Osteoblast (primary cell): ENCODE measurements at regions not wholly inside any gene's neighbourhood (a gene's known extent, or its start where the extent isn't known, plus 50 kb on each side); places are given as distances from the start of the nearest gene placed in this dataset.
A peak's percentile ranks its signal among the peaks of the same experiment; 100 is the strongest.

Experiments used
- DNase-seq: peaks from one replicate; pipeline ENCODE4 v3.0.0; 2011; ENCODE audit warnings: low spot score, mixed read lengths; ENCODE audit not compliant: insufficient read length; ENCODE audit errors: missing footprints
- H2AFZ ChIP-seq: 2 replicates; pipeline ENCODE4 v1.6.0; 2011; ENCODE audit warnings: mild to moderate bottlenecking, low read length
- H3K27ac ChIP-seq: 2 replicates; pipeline ENCODE4 v1.5.1; 2011; ENCODE audit warnings: mild to moderate bottlenecking, low read depth, low read length, moderate library complexity
- H3K27me3 ChIP-seq: 2 replicates; pipeline ENCODE4 v1.6.0; 2012; ENCODE audit warnings: mild to moderate bottlenecking, control low read depth, inconsistent platforms, low read length, moderate library complexity; ENCODE audit not compliant: insufficient read depth
- H3K36me3 ChIP-seq: 2 replicates; pipeline ENCODE4 v1.5.1; 2011; ENCODE audit warnings: mild to moderate bottlenecking, low read length, control low read depth, moderate library complexity; ENCODE audit not compliant: insufficient read depth
- H3K4me1 ChIP-seq: 2 replicates; pipeline ENCODE4 v1.5.1; 2011; ENCODE audit warnings: mild to moderate bottlenecking, low read length, control low read depth, moderate library complexity; ENCODE audit not compliant: insufficient read depth
- H3K4me2 ChIP-seq: 2 replicates; pipeline ENCODE4 v1.6.0; 2011; ENCODE audit warnings: mild to moderate bottlenecking, low read length; ENCODE audit not compliant: insufficient read depth
- H3K4me3 ChIP-seq: fragments of 200-600 bp; sonication (generic); 3 replicates; pipeline ENCODE4 v1.5.1; 2012; ENCODE audit warnings: mild to moderate bottlenecking, low read length, inconsistent platforms; ENCODE audit not compliant: insufficient read depth
- H3K79me2 ChIP-seq: 2 replicates; pipeline ENCODE4 v1.6.0; 2012; ENCODE audit warnings: mild to moderate bottlenecking, low read length, control low read depth, inconsistent platforms; ENCODE audit not compliant: insufficient read depth
- H3K9me3 ChIP-seq: 2 replicates; pipeline ENCODE4 v1.5.1; 2011; ENCODE audit warnings: low read depth, low read length, control low read depth
- H4K20me1 ChIP-seq: 2 replicates; pipeline ENCODE4 v1.6.0; 2012; ENCODE audit warnings: mild to moderate bottlenecking, low read length, control low read depth; ENCODE audit not compliant: insufficient read depth
- TF ChIP-seq, protein P1 (sequence below): IDR thresholded peaks from 2 replicates; pipeline ENCODE4 v1.5.1; 2011; ENCODE audit warnings: mild to moderate bottlenecking, low read depth, low read length, moderate library complexity; ENCODE audit errors: extremely low read depth

GRCh38 chr1:192475970-192476369 is 99.6 kb upstream of the RGS1 start:
- H3K36me3 ChIP-seq = no peaks in the 10 kb centered on the region
- no peaks in the 10 kb centered on the region for H3K9me3 ChIP-seq
- no peak overlapping the region for H3K27ac ChIP-seq
- peaks cover 9% of the 10 kb centered on the region for H3K27me3 ChIP-seq
- H3K4me3 ChIP-seq = no peak overlapping the region
- TF ChIP-seq, protein P1, sequence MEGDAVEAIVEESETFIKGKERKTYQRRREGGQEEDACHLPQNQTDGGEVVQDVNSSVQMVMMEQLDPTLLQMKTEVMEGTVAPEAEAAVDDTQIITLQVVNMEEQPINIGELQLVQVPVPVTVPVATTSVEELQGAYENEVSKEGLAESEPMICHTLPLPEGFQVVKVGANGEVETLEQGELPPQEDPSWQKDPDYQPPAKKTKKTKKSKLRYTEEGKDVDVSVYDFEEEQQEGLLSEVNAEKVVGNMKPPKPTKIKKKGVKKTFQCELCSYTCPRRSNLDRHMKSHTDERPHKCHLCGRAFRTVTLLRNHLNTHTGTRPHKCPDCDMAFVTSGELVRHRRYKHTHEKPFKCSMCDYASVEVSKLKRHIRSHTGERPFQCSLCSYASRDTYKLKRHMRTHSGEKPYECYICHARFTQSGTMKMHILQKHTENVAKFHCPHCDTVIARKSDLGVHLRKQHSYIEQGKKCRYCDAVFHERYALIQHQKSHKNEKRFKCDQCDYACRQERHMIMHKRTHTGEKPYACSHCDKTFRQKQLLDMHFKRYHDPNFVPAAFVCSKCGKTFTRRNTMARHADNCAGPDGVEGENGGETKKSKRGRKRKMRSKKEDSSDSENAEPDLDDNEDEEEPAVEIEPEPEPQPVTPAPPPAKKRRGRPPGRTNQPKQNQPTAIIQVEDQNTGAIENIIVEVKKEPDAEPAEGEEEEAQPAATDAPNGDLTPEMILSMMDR = no peak
- H4K20me1 ChIP-seq = no peaks in the 10 kb centered on the region
- no peak overlapping the region for H2AFZ ChIP-seq
- H3K4me1 ChIP-seq = no peaks in the 10 kb centered on the region
- no peak overlapping the region for H3K4me2 ChIP-seq
- DNase-seq = no peak
- no peaks in the 10 kb centered on the region for H3K79me2 ChIP-seq

- TF ChIP-seq, protein P1 = no peak
- H2AFZ ChIP-seq = no peak overlapping the region
- DNase-seq = no peak
These were observed 98.7 kb upstream of the RGS1 start for GRCh38 chr1:192476802-192477298.

DNA sequence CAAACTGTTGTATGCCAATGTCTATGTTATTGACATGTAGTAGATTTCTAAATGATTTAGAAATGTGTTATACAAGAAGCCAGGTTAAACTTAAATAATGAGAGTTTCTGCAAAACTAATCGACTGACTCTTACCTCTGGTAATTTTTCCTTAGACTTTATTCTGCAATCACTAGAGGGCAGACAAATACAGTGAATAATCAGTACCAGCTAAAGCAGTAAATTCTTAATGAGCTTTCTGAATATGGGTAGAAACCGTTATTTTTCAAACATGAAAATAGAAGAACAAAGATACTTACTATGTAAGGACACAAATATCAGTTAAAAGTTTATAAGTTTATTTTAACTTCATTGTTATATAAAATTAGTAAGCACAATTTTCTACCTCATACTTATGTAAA is 97.9 kb upstream of the RGS1 start:
- no peak overlapping the region for H3K4me3 ChIP-seq
- no peak overlapping the region for H2AFZ ChIP-seq
- H3K9me3 ChIP-seq = no peaks in the 10 kb centered on the region
- no peak overlapping the region for H3K4me2 ChIP-seq
- DNase-seq = no peak
- no peaks in the 10 kb centered on the region for H3K4me1 ChIP-seq
- no peaks in the 10 kb centered on the region for H3K27me3 ChIP-seq
- no peaks in the 10 kb centered on the region for H3K79me2 ChIP-seq
- H3K27ac ChIP-seq = no peak overlapping the region
- no peaks in the 10 kb centered on the region for H3K36me3 ChIP-seq
- H4K20me1 ChIP-seq = no peaks in the 10 kb centered on the region
- TF ChIP-seq, protein P1 = peak; percentile 64

More at GRCh38 chr1:192476802-192477298, 98.7 kb upstream of the RGS1 start:
- Histone ChIP-seq H3K27me3 (peaks cover 5% of the 10 kb centered on the region), H4K20me1 (no peaks in the 10 kb centered on the region), H3K4me3 (no peak overlapping the region), H3K4me2 (no peak overlapping the region), H3K36me3 (no peaks in the 10 kb centered on the region), H3K79me2 (no peaks in the 10 kb centered on the region), H3K9me3 (no peaks in the 10 kb centered on the region), H3K4me1 (no peaks in the 10 kb centered on the region), H3K27ac (no peak overlapping the region)

DNA sequence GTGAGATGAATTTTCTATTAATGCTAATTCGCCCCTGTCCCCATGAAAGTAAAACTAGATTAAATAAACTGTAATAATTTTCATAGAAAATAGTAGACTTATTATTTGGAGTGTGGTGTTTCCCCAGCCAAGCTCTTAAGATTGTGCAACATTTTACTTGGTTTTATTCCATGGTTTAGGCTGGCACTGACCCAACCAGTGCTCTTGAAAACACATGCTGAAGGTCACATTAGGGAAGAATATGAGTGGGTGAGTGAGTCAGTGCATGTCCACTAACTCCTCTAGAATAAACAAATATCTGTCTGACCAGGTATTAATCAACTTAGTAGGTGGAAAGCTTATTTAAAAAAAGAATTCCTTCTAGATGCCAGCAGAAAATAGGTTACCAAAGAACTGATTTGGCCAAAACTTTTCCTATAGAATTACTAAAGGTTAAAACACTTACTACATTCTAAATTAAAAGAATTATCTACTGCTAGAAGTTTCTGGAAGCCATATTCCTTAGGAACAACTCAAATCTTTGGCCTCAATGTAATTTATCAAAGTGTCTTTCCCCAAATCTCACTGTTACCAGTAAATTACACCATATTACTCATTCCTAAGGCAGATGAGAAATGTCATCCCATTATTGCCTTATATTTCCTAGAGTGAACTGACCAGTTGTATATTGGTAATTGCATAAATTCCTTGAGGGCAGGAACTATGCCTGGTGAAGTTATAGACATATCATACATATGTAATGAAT is 89.7 kb upstream of the RGS1 start:
- Histone ChIP-seq H2AFZ (no peak overlapping the region), H3K4me2 (peak overlapping the region; percentile 44), H3K79me2 (no peaks in the 10 kb centered on the region), H3K9me3 (no peaks in the 10 kb centered on the region), H3K4me1 (peaks cover 16% of the 10 kb centered on the region), H3K4me3 (no peak overlapping the region), H3K27ac (peak overlapping the region; percentile 46), H3K27me3 (no peaks in the 10 kb centered on the region), H4K20me1 (no peaks in the 10 kb centered on the region), H3K36me3 (no peaks in the 10 kb centered on the region)
- peak; percentile 65 for DNase-seq
- TF ChIP-seq, protein P1 = no peak
